H1 (cell line): ENCODE measurements at regions not wholly inside any gene's neighbourhood (a gene's known extent, or its start where the extent isn't known, plus 50 kb on each side); places are given as distances from the start of the nearest gene placed in this dataset.

Source experiments
- EP300 ChIP-seq, 2 experiments: IDR thresholded peaks; 1 replicate in 1 of 2; 2 replicates in 1 of 2; pipeline ENCODE4 v1.6.1; 2011 to 2012; ENCODE audit warnings: low read depth in 2 of 2, low read length in 2 of 2, mild to moderate bottlenecking in 2 of 2, borderline replicate concordance in 1 of 2, inconsistent platforms in 1 of 2, moderate library complexity in 1 of 2
- POLR2A ChIP-seq, 2 experiments: IDR thresholded peaks; 1 replicate in 1 of 2; 2 replicates in 1 of 2; pipeline ENCODE4 v1.6.1; 2011; ENCODE audit warnings: low read depth in 2 of 2, low read length in 2 of 2, mild to moderate bottlenecking in 2 of 2; ENCODE audit errors: control extremely low read depth in 1 of 2
- SAP30 ChIP-seq: fragments of 300-600 bp; sonication (generic); IDR thresholded peaks from 2 replicates; pipeline ENCODE4 v1.7.1; 2012; ENCODE audit warnings: low read length, moderate library complexity, mild to moderate bottlenecking, inconsistent platforms; ENCODE audit not compliant: insufficient read depth, insufficient replicate concordance
- TF ChIP-seq, protein P1 (sequence below): IDR thresholded peaks from 2 replicates; pipeline ENCODE4 v1.6.1; 2011; ENCODE audit warnings: low read depth, mild to moderate bottlenecking, low read length; ENCODE audit not compliant: insufficient read depth

DNA sequence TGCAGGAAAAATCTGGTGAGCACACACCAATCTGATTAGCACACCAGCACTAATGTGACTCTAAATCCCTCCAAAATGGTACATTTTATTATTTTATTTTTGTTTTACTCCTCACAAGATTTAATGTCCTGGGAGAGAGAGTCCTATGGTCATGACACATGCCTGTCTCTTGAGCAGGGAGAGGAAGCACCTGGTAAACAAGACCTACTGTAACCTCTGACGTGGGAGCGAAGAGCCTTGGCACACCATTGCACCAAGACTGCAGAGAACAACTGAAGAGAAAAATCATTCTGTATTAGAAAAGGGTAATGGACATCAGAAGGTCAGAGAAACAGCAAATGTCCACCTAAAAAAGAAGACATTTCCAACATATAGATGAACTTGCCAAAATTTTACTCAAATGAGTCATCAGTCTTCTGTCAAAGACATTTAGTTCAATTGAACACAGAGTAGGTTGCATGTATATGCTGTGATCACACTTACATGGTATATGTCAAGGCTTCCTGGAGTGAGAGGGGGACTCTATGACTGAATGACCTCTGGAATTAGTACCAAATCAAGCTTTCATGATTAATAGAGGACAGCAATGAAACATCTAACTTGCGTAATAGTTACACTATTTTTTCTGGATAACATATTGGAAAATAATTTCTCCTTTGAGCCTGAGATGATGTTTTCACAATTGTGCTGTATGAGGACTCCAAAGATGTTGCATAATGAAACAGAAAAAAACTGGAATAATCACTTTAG lies 186.9 kb upstream of the FLRT2 start (continued):
- TF ChIP-seq SAP30 (no peak), EP300 (IDR thresholded peaks at IDR 0.05; ENCODE audit: borderline replicate concordance in 1 of 2, low read depth in 2 of 2, low read length in 2 of 2) (no peak), POLR2A (IDR thresholded peaks at IDR 0.05; ENCODE audit: control extremely low read depth in 1 of 2, low read depth in 2 of 2, low read length in 2 of 2) (no peak)
- TF ChIP-seq, protein P1, sequence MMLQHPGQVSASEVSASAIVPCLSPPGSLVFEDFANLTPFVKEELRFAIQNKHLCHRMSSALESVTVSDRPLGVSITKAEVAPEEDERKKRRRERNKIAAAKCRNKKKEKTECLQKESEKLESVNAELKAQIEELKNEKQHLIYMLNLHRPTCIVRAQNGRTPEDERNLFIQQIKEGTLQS: no peak
- TF ChIP-seq, all 59 proteins: peak for 0
